Amniotic stem cell (primary cell): ENCODE measurements at regions not wholly inside any gene's neighbourhood (a gene's known extent, or its start where the extent isn't known, plus 50 kb on each side); places are given as distances from the start of the nearest gene placed in this dataset.

Experiments
- DNase-seq: peaks from one replicate; lab custom pipeline; 2025; lab: John Stamatoyannopoulos, UW

DNA sequence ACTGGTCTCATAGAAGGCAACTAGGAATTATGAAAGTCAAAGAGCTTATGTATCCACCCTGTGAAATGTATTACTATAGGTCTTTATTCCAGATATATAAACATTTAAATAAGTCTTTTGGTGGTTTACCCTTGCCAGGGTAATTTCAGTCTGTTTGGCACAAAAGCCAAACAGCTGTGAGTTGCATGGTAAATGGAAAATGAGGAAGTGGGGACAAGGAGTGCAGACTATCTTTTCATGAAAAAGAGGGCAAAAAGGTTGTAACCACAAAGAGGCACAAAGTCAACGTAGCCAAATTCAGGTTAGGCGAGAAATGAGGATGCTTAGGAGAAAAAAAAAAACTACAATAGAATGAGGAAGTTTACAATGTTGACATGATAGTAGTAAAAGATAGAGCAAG is 492.3 kb upstream of the PRMT6 start:
- DNase-seq: no peak

DNA sequence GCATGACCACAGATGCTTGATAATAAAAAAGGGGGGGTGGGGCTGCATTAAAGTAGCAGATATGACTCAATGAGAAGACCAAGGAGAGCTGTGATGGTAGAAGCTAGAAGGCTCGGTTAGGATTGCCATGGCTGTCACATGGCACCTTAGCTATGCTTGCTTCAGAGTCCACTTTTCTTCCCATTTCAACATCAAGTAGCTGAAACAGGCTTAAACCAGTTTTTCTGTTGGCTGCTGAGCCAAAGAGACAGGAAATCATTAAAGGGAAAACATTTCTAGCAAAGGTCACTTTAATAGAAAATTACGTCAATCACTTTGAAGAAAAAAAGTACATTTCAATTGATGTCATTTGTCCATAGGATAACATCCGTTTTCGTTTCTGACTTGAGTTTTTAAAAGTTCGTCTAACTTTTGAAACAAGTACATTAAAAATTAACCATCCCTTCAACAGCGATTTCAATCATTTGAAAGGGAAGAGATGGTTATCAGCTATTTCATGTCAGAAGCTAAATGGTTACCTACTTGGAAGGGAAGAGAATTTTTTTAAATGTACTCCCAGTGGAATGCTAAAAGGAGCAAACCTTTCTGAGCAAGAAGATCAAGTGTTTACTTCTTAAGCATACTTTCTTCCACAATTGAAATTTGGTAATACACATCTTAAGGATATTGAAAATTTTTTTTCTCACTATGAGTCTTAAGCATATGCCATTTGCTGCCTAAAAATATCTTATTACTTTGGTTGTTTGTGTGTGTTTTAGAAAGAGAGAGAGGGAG is 488.1 kb upstream of the PRMT6 start:
- DNase-seq: no peak

- DNase-seq: no peak
Observed at GRCh38 chr1:106571109-106571508, 485.4 kb upstream of the PRMT6 start.

DNA sequence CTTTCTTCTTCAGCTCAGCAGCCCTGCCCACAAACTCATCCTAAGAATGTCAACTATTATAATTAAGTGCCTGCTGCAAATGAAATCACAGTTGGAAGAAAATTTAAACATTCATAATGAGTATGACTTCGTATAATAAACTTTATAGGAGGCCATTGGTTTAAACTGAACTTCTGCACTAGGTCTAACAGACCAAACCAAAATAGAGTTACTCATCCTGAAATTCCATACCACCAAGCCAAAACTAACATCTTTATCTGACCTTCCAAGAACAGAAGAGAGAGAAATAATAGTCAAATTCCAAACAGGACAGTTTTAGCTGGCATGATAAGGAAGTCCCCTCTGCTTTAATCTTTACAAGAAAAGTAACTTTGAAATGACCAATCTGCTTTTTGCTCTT is 472.4 kb upstream of the PRMT6 start:
- DNase-seq: no peak

DNA sequence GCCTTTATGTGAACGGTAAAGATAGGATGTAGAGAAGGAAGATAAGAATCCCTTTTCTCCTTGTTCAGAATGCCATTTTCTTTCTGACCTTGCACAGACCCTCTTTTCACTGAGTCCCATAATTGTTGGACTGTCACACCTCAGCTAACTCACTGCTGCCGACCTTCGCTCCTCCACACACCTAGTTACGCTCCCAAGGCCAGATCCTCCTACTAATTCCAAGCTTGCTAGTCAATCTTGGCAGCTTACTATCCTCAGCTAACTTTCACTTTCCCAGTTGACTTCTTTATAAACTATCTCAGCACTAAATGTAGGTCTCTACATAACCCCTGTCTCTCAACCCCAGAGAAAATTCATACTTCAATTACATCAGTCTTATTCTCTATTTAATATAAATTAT is 471.8 kb upstream of the PRMT6 start:
- no peak for DNase-seq

GRCh38 chr1:106600626-106601025 is 455.8 kb upstream of the PRMT6 start:
- DNase-seq: no peak

GRCh38 chr1:106603616-106604015 is 452.9 kb upstream of the PRMT6 start:
- DNase-seq: no peak

DNA sequence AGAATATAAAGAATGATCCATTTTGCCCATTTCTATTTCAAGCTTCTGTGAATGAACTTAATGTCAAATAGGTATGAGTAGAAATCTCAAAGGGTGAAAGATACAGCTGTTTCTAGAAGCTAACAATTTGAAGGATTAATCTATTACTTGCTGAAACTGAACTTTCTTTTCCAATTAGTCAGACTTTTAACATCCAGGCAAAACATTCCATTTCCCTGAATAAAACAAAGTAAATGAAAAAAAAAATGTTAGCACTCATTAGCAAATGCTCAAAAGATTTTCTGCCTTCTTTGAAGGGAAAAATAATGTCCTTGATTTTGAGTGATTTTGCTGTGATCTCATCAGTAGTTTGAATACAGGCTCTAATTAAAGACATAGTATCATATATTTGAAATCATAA is 447.6 kb upstream of the PRMT6 start:
- DNase-seq: no peak

GRCh38 chr1:106613068-106613467 is 443.4 kb upstream of the PRMT6 start:
- DNase-seq: no peak

DNA sequence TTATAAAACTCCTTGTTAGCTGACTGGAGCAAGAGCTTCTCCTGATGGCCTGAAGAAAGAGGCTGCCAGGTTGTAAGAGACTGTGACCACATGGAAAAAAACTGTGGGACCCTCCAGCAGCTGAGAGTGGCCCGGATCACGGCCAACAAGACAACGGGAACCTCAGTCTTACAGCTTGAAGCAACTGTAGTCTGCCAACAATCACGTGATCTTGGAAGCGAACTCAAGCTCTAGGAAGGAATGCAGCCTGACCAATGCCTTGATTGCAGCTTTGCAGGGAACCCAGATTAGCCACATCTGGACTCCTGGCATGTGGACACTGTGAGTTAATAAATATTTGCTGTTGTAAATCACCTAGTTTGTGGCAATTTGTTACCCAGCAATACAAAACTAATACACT is 442.6 kb upstream of the PRMT6 start:
- DNase-seq: no peak

- no peak for DNase-seq
Observed at GRCh38 chr1:106615473-106615872, 441.0 kb upstream of the PRMT6 start.

GRCh38 chr1:106619080-106619826 is 437.2 kb upstream of the PRMT6 start:
- DNase-seq: no peak

GRCh38 chr1:106619827-106620134 is 436.7 kb upstream of the PRMT6 start:
- no peak for DNase-seq

DNA sequence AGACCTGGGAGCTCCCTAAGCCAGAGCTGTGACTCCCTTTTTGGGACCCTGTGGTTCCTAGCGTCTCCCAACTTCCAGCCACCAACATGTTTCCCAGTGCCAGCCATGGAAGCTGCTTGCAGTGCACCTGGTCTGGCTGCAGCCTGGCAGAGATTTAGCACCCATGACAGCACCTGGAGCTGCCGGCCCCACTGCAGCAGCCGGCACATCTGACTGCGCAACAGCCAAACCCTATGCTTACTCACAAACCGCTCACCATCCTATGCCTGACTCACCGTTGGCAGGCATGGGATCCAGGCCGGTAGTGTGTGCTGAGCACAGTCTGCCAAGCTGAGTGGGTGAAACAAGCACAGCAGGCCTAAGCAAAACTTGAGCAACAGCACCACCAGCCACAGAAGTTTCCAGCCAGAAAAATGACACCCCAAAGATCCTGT is 435.9 kb upstream of the PRMT6 start:
- peak; percentile 36 for DNase-seq

- no peak for DNase-seq
Observed at GRCh38 chr1:106621853-106622252, 434.6 kb upstream of the PRMT6 start.

DNA sequence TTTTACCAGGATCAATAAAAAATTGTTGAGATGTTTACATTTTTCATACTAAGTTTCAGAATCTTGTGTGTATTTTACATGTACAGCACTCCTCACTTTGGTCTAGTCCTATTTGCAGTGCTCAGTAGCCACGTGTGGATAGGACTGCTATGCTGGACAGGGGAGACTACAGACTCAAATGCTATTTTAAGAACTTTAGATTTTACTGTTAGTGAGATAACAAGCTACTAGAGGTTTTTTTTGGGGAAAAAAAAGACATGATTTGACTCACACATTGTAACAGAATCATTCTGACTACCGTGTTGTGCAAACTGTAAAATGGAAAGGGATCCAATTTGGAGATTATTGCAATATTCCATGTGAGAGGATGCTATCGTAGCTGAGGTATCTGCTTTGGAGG is 418.9 kb upstream of the PRMT6 start:
- no peak for DNase-seq

GRCh38 chr1:106646261-106646784 is 410.2 kb upstream of the PRMT6 start:
- no peak for DNase-seq

DNA sequence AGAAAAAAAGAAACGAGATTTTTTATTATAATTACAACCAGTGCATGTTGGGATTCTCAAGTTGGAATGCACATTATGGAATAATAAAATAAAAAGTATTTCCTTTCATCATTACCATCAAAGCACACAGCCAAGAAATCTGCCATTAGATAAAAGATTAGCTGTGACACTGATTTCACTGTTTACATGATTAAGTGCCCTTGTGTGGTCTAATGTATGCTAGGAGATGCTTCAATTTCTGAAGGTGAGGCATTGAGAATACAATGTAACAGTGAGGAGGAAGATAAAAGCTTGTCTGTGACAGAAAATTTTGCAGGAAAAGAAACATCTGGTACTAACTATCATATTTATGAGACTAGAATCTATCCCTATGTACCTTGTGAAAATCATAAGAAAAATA is 409.7 kb upstream of the PRMT6 start:
- DNase-seq: no peak

DNA sequence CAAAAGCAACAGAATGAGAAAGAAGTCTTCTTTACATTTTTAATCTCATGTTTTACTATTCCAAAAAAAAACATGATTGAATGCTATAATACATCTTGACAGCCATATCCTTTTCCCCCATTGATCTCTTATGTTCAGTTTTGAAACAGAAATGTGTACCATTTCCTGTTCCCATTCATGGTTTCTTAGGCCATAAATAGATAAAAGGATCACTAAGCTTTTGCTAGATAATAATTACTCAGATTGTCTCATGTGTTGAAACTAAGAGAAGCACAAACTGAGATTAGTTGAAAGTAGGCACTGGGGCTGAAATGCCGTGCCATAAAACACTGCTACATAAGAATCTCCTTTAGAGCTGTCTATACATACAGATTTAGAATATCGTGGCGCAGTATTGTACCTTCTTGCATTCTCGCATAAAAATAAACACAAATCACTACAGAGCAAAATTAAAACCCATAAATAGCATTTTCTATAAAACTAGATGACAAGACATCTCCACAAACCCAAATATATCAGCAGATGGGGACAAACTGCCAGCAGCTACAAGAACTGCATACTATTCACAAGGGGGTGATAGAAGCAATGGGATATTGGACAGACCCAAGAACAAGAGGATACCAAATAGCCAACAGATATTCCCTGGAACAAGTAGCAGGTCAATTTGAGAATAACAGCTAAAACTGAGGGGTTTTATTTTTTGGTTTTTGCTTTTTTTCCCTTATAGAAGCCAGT is 405.3 kb upstream of the PRMT6 start:
- DNase-seq: no peak

- DNase-seq: no peak
Observed at GRCh38 chr1:106659490-106660244, 396.8 kb upstream of the PRMT6 start.

GRCh38 chr1:106675558-106675957 is 380.9 kb upstream of the PRMT6 start:
- no peak for DNase-seq

GRCh38 chr1:106676021-106676420 is 380.5 kb upstream of the PRMT6 start:
- DNase-seq: no peak
